Central memory CD8-positive, alpha-beta T cell (primary cell): ENCODE measurements at regions not wholly inside any gene's neighbourhood (a gene's known extent, or its start where the extent isn't known, plus 50 kb on each side); places are given as distances from the start of the nearest gene placed in this dataset.
"Not testable (repeated sequence)": the region's sequence is repeated elsewhere in the genome, so short reads cannot be mapped to it uniquely, and the experiment has no call there.

ENCODE experiments used
- ATAC-seq: fragments of 150-1000 bp; cut with Tn5 transposase; replicated peaks from 2 replicates; pipeline ENCODE4 v1.10.0; 2022; ENCODE audit warnings: mild to moderate bottlenecking, moderate FRiP score, moderate number of reproducible peaks; ENCODE audit not compliant: poor library complexity, severe bottlenecking; ENCODE audit errors: extremely low read depth
- DNase-seq, 2 donors: peaks; one replicate each; pipeline ENCODE4 v3.0.0; 2021; ENCODE audit warnings: low spot score in 2 of 2
- H3K27ac Mint-ChIP-seq: one replicate; pipeline ENCODE4 v1.8.0; 2022; ENCODE audit warnings: low read depth, mild to moderate bottlenecking, moderate library complexity, mixed read lengths
- H3K27me3 Mint-ChIP-seq: one replicate; pipeline ENCODE4 v1.8.0; 2022; ENCODE audit warnings: mixed read lengths
- H3K36me3 Mint-ChIP-seq: one replicate; pipeline ENCODE4 v1.8.0; 2022; ENCODE audit warnings: mild to moderate bottlenecking, moderate library complexity, mixed read lengths; ENCODE audit not compliant: insufficient read depth
- H3K4me1 Mint-ChIP-seq: one replicate; pipeline ENCODE4 v1.8.0; 2022; ENCODE audit warnings: mixed read lengths
- H3K4me3 Mint-ChIP-seq: one replicate; pipeline ENCODE4 v1.8.0; 2022; ENCODE audit warnings: mild to moderate bottlenecking, moderate library complexity, mixed read lengths
- H3K9me3 Mint-ChIP-seq: one replicate; pipeline ENCODE4 v1.8.0; 2022; ENCODE audit warnings: mixed read lengths

- ATAC-seq, H3K27me3 Mint-ChIP-seq, H3K4me3 Mint-ChIP-seq, H3K4me1 Mint-ChIP-seq, H3K9me3 Mint-ChIP-seq, DNase-seq, H3K36me3 Mint-ChIP-seq, H3K27ac Mint-ChIP-seq: not testable (repeated sequence)
These were observed 70.9 kb downstream of the NPIPA5 start for GRCh38 chr16:15307184-15307583.

GRCh38 chr16:15305889-15306288, 72.2 kb downstream of the NPIPA5 start:
- not testable (repeated sequence) for ATAC-seq, DNase-seq, H3K4me1 Mint-ChIP-seq, H3K27me3 Mint-ChIP-seq, H3K27ac Mint-ChIP-seq, H3K4me3 Mint-ChIP-seq, H3K36me3 Mint-ChIP-seq, H3K9me3 Mint-ChIP-seq

- not testable (repeated sequence) for DNase-seq, H3K4me1 Mint-ChIP-seq, H3K4me3 Mint-ChIP-seq, ATAC-seq, H3K27ac Mint-ChIP-seq, H3K27me3 Mint-ChIP-seq, H3K36me3 Mint-ChIP-seq, H3K9me3 Mint-ChIP-seq
These were observed 74.3 kb downstream of the NPIPA5 start for GRCh38 chr16:15303667-15304324.

DNA sequence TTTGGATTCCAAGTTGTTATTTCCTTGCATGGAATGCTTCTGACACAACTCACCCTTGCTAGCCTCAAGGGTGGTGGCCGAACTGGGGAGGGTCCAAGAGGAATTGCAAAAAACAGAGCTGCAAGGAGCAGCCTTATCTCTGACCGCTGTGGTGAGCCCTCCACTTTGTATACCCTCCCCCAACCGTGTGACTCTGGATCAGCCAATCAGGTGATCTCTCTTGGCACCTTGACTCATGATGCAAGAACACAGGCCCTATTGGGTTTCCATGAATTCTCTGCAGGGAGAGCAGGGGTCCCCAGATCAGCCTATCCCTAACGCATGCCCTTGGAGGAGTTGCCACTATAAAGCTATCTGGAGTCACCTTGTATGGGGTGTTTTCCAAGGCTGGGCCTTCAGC, 81.0 kb downstream of the NPIPA5 start:
- DNase-seq, H3K27ac Mint-ChIP-seq, H3K4me1 Mint-ChIP-seq, ATAC-seq, H3K27me3 Mint-ChIP-seq, H3K36me3 Mint-ChIP-seq, H3K9me3 Mint-ChIP-seq, H3K4me3 Mint-ChIP-seq: not testable (repeated sequence)

GRCh38 chr16:15274796-15275195, 103.3 kb downstream of the NPIPA5 start:
- not testable (repeated sequence) for H3K9me3 Mint-ChIP-seq, H3K27me3 Mint-ChIP-seq, DNase-seq, H3K4me3 Mint-ChIP-seq, H3K4me1 Mint-ChIP-seq, H3K36me3 Mint-ChIP-seq, H3K27ac Mint-ChIP-seq, ATAC-seq

DNA sequence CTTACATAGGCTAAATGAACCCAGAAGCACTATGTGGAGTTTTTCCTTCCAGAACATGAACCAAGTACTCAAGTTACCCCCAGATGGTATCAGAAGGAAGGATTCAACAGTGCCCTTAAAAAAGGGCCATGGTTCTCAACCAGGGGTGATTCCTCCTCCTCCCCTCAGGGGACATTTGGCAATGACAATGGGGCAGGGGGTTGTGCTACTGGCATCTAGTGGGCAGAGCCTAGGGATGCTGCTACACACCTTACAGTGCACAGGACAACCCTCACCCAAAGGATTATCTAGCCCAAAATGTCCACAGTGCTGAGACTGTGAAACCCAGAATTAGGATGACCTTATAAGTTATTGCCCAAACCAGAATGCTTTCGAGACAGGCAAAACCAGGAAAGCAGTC, 104.1 kb downstream of the NPIPA5 start:
- H3K27me3 Mint-ChIP-seq, DNase-seq, H3K9me3 Mint-ChIP-seq, H3K36me3 Mint-ChIP-seq, H3K4me3 Mint-ChIP-seq, ATAC-seq, H3K4me1 Mint-ChIP-seq, H3K27ac Mint-ChIP-seq: not testable (repeated sequence)

DNA sequence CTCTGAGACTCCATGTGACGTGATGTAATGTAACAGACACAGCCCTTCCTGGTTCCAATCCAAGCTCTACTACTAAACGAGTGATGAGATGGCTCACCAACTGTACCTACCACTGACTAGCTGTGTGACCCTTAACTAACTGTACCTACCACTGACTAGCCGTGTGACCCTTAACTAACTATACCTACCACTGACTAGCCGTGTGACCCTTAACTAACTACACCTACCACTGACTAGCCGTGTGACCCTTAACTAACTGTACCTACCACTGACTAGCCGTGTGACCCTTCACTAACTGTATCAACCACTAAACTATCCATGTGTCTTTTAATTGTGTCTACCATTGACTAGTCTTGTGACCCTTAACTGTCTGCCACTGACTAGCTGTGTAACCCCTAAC, 111.2 kb downstream of the NPIPA5 start:
- H3K4me3 Mint-ChIP-seq, H3K4me1 Mint-ChIP-seq, ATAC-seq, H3K27ac Mint-ChIP-seq, H3K36me3 Mint-ChIP-seq, DNase-seq, H3K9me3 Mint-ChIP-seq, H3K27me3 Mint-ChIP-seq: not testable (repeated sequence)

DNA sequence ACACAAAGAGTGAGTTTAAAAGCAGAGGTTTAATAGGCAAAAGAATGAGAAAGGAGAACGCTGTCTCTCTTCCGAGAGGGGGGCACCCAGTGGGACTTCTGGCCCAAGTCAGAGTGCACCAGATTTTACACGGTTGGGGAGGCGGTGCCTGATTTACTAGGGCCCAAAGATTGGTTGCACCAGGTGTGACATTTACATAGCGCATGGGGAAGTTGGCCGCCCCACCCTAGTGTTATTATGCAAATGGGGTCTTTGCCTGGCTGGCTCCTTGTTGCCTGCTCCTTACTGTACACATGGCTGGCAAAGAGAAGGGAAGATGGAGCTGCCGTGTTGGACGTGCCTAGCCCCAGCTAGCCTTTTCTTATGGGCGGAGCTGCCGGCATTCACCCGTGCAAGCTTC, 115.9 kb downstream of the NPIPA5 start:
- H3K4me3 Mint-ChIP-seq, H3K9me3 Mint-ChIP-seq, ATAC-seq, DNase-seq, H3K4me1 Mint-ChIP-seq, H3K27me3 Mint-ChIP-seq, H3K36me3 Mint-ChIP-seq, H3K27ac Mint-ChIP-seq: not testable (repeated sequence)

- not testable (repeated sequence) for H3K36me3 Mint-ChIP-seq, ATAC-seq, H3K9me3 Mint-ChIP-seq, H3K27ac Mint-ChIP-seq, H3K27me3 Mint-ChIP-seq, H3K4me1 Mint-ChIP-seq, DNase-seq, H3K4me3 Mint-ChIP-seq
These were observed 130.1 kb downstream of the NPIPA5 start for GRCh38 chr16:15247971-15248370.

DNA sequence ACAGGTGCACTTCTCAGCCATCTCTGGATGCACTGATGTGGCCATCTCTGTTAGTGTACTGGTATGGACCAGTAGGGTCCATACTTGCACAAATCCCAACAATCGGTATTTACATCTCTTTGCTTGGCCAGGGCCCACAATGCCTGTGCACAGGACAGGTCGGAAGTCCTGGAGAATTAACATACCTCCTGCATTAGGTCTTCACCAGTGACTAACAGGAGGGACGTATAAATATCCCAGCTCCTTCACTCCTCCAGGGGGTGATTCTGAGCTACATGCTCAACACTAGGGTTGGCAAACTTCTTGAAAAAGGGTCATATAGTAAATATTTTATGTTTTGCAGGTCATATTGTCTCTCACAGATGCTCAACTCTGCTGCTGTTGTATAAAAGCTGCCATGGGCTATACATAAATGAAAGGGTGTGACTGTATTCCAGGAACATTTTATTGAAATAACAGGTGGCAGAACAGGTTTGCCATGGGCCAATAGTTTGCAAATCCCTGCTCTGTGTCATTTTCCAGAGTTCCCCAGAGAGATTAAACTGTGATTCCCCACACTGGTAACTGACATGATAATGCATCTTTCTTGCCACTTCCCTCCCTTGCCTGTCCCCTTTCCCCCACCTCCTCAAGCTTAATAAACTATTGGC, 141.3 kb downstream of the NPIPA5 start:
- DNase-seq, ATAC-seq, H3K27me3 Mint-ChIP-seq, H3K4me1 Mint-ChIP-seq, H3K4me3 Mint-ChIP-seq, H3K27ac Mint-ChIP-seq, H3K36me3 Mint-ChIP-seq, H3K9me3 Mint-ChIP-seq: not testable (repeated sequence)

GRCh38 chr16:15235140-15235539, 141.1 kb upstream of the RRN3 start:
- DNase-seq, H3K9me3 Mint-ChIP-seq, H3K4me3 Mint-ChIP-seq, ATAC-seq, H3K27ac Mint-ChIP-seq, H3K4me1 Mint-ChIP-seq, H3K36me3 Mint-ChIP-seq, H3K27me3 Mint-ChIP-seq: not testable (repeated sequence)

DNA sequence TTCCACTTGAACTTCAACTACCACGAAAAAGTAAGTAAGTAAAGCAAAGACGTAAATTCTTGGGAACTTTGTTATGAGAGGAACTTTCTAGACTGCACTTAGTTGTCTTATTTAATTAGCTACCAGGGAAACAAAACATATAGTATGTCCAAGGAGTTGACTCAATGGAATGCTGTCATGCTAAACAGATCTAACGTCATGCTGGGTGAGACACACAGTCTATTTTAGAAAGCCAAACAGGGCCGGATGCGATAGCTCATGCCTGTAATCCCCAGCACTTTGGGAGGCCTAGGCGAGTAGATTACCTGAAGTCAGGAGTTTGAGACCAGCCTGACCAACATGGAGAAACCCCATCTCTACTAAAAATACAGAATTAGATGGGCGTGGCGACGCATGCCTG, 140.6 kb upstream of the RRN3 start:
- H3K36me3 Mint-ChIP-seq, H3K4me3 Mint-ChIP-seq, H3K27me3 Mint-ChIP-seq, DNase-seq, H3K27ac Mint-ChIP-seq, H3K4me1 Mint-ChIP-seq, ATAC-seq, H3K9me3 Mint-ChIP-seq: not testable (repeated sequence)

DNA sequence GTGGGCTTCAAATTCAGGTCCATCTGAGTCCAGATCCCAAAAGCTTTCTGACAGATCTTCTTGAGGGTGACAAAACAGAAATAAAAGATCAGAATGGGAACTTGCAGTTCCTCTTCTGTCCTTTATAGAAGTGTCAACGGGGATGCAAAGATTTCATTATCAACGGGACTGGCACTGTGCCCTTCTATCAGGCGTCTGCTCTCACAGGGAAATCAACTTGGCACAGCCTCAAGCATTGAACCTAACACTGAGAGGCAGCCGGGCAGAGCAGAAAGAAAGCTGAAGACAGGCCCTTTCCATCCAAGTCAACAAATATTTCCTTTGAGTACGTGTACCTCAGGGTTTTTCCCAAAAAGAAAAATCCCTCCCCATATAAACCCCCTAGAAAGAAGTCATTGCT, 136.4 kb upstream of the RRN3 start:
- H3K27me3 Mint-ChIP-seq, H3K9me3 Mint-ChIP-seq, DNase-seq, H3K36me3 Mint-ChIP-seq, ATAC-seq, H3K27ac Mint-ChIP-seq, H3K4me1 Mint-ChIP-seq, H3K4me3 Mint-ChIP-seq: not testable (repeated sequence)
